Chondrocyte (in vitro differentiated cells): ENCODE measurements at regions not wholly inside any gene's neighbourhood (a gene's known extent, or its start where the extent isn't known, plus 50 kb on each side); places are given as distances from the start of the nearest gene placed in this dataset.

Experiments used
- DNase-seq: peaks from one replicate; pipeline ENCODE4 v3.0.0; 2021; ENCODE audit warnings: mixed read lengths, low spot score
- H3K27ac Mint-ChIP-seq: one replicate; pipeline ENCODE4 v1.8.0; 2021; ENCODE audit warnings: mild to moderate bottlenecking, moderate library complexity, mixed read lengths; ENCODE audit not compliant: unreplicated experiment
- H3K27me3 Mint-ChIP-seq: 2 replicates; pipeline ENCODE4 v1.8.0; 2021; ENCODE audit warnings: low read depth, mixed read lengths
- H3K36me3 Mint-ChIP-seq: 2 replicates; pipeline ENCODE4 v1.8.0; 2021; ENCODE audit warnings: low read depth, mixed read lengths
- H3K4me1 Mint-ChIP-seq: 2 replicates; pipeline ENCODE4 v1.8.0; 2021; ENCODE audit warnings: low read depth, mild to moderate bottlenecking, mixed read lengths
- H3K4me3 Mint-ChIP-seq: one replicate; pipeline ENCODE4 v1.8.0; 2021; ENCODE audit warnings: mild to moderate bottlenecking, moderate library complexity, mixed read lengths; ENCODE audit not compliant: unreplicated experiment
- H3K9me3 Mint-ChIP-seq: 2 replicates; pipeline ENCODE4 v1.8.0; 2021; ENCODE audit warnings: low read depth, mixed read lengths
- TF ChIP-seq, protein P1 (sequence below): fragments of 200-600 bp; sonication (generic); IDR thresholded peaks from 2 replicates; pipeline ENCODE4 v1.5.0; 2021; ENCODE audit warnings: antibody characterized with exemption, mild to moderate bottlenecking, moderate library complexity

DNA sequence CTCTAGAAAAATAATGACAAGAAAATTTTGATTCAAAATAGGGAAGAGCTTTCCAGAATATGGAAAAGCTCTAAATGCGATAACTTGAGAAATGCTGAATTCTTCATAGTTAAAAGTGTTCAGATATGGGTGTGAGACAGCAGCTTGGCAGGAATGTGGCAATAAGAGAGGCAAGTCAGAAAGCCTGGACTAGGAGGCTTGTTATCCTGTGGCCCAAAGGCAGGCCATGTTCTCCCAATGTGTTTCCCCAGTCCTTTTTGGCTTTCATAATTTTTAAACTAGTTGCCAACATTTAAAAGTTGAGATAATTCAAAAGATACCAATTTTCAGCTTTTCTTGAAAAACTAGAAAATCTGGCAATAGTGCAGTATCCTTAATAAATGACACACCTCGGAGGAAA, 366.3 kb upstream of the FANCL start:
- DNase-seq = no peak
- Mint-ChIP-seq H3K36me3 (no peaks in the 10 kb centered on the region), H3K4me1 (no peaks in the 10 kb centered on the region), H3K4me3 (no peak overlapping the region), H3K27me3 (peaks cover 8% of the 10 kb centered on the region), H3K9me3 (no peaks in the 10 kb centered on the region), H3K27ac (no peak overlapping the region)
- TF ChIP-seq, protein P1, sequence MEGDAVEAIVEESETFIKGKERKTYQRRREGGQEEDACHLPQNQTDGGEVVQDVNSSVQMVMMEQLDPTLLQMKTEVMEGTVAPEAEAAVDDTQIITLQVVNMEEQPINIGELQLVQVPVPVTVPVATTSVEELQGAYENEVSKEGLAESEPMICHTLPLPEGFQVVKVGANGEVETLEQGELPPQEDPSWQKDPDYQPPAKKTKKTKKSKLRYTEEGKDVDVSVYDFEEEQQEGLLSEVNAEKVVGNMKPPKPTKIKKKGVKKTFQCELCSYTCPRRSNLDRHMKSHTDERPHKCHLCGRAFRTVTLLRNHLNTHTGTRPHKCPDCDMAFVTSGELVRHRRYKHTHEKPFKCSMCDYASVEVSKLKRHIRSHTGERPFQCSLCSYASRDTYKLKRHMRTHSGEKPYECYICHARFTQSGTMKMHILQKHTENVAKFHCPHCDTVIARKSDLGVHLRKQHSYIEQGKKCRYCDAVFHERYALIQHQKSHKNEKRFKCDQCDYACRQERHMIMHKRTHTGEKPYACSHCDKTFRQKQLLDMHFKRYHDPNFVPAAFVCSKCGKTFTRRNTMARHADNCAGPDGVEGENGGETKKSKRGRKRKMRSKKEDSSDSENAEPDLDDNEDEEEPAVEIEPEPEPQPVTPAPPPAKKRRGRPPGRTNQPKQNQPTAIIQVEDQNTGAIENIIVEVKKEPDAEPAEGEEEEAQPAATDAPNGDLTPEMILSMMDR = no peak

DNA sequence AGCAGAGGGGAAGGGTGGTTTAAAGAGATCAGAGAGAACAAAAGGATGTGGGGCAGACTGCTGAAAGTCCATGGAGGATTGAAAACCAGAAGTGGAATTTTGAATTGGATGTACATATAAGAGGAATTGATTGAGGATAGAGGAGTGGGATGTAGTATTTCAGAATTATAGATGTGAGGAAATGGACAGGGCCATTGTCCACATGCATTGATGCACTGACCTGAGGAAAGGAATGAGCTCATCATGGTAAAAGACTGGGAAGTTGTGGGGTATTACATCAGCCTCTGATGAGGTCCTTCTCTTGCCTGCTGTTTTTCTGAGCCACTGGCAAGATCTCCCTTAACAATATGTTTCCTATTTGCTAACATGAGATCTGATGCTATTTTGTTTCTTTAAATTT, 365.7 kb upstream of the FANCL start:
- no peaks in the 10 kb centered on the region for H3K9me3 Mint-ChIP-seq
- no peak overlapping the region for H3K27ac Mint-ChIP-seq
- H3K36me3 Mint-ChIP-seq = no peaks in the 10 kb centered on the region
- H3K4me1 Mint-ChIP-seq = no peaks in the 10 kb centered on the region
- H3K4me3 Mint-ChIP-seq = no peak overlapping the region
- TF ChIP-seq, protein P1 = no peak
- no peak for DNase-seq
- peaks cover 8% of the 10 kb centered on the region for H3K27me3 Mint-ChIP-seq

DNA sequence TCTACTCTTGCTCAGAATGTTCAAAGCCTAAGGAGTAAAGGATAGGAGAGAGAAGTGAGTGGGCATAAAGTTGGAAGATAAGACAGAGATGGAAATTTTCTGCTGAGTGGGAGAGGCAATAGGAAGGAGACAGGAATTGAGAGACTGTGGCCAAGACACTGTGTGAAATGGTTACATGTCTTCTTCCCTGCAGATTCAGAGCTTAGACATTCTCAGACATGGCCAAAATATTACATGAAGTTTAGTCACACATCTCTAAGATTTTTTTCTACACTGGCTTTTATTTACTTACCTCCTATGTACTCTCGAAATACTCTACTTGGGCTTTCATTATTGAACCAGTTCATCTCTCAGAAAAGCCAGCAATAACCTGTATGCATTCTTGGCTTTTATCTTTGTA, 363.0 kb upstream of the FANCL start:
- DNase-seq = no peak
- Mint-ChIP-seq H3K27ac (no peak overlapping the region), H3K36me3 (no peaks in the 10 kb centered on the region), H3K4me3 (no peak overlapping the region), H3K9me3 (no peaks in the 10 kb centered on the region), H3K4me1 (no peaks in the 10 kb centered on the region), H3K27me3 (no peaks in the 10 kb centered on the region)
- TF ChIP-seq, protein P1 = no peak

DNA sequence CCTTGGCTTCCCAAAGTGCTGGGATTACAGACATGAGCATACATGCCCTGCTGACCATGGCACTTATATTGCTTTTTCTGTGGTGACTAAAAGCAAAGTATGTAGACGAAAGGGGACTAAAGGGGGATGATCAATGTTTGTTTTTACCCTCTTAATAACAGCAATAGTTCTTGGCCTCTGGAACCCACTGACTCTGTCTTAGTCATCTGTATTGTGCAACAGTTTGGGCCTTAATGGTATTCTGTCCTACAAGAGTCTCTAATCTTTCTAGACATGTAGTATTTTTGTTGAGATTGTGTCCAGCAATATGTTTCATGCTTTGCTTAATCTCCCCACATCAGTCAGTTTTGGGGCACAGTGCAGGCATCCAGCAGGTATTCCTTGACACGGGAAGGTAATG, 359.9 kb upstream of the FANCL start:
- H3K27ac Mint-ChIP-seq = no peak overlapping the region
- no peaks in the 10 kb centered on the region for H3K36me3 Mint-ChIP-seq
- H3K27me3 Mint-ChIP-seq = no peaks in the 10 kb centered on the region
- H3K4me1 Mint-ChIP-seq = no peaks in the 10 kb centered on the region
- H3K4me3 Mint-ChIP-seq = no peak overlapping the region
- TF ChIP-seq, protein P1 = no peak
- no peak for DNase-seq
- H3K9me3 Mint-ChIP-seq = no peaks in the 10 kb centered on the region

DNA sequence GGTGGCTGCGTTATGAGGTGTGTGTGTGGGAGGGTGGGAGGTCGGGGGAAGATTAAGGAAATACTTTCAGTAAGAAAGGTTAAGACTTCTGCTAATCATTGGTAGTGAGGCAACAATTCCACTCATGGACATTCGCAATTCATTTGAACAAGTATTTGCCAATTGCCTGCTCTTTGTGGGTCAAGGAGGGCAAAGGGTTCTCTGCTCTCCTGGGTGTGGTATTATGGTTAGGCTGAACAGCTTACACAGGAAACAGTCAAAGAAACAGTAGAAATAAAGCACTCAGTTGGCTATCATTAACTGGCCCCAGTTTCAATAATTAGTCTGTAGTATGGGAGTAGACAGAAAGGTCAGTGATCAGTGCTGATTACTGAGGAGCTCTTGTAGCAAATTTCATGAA, 357.0 kb upstream of the FANCL start:
- Mint-ChIP-seq H3K9me3 (no peaks in the 10 kb centered on the region), H3K27ac (no peak overlapping the region), H3K4me1 (no peaks in the 10 kb centered on the region), H3K4me3 (no peak overlapping the region), H3K27me3 (no peaks in the 10 kb centered on the region), H3K36me3 (no peaks in the 10 kb centered on the region)
- DNase-seq = no peak
- TF ChIP-seq, protein P1 = no peak
